Peyer's patch (tissue), 4 donors: ENCODE measurements at regions not wholly inside any gene's neighbourhood (a gene's known extent, or its start where the extent isn't known, plus 50 kb on each side); places are given as distances from the start of the nearest gene placed in this dataset.

ENCODE experiments used
- POLR2A ChIP-seq, 2 donors: fragments of 450-650 bp; IDR thresholded peaks; one replicate each; pipeline ENCODE4 v1.5.1; 2017; ENCODE audit warnings: antibody characterized with exemption in 2 of 2, mild to moderate bottlenecking in 2 of 2, moderate library complexity in 2 of 2
- TF ChIP-seq, protein P1 (sequence below), 6 experiments: fragments of 450-650 bp in 4 of 6; fragments of 200-600 bp in 2 of 6; sonication (generic) in 1 of 6; IDR thresholded peaks; one replicate each; pipeline ENCODE4 v1.5.1; 2017 to 2019; ENCODE audit warnings: antibody characterized with exemption in 6 of 6, mild to moderate bottlenecking in 3 of 6, moderate library complexity in 1 of 6

DNA sequence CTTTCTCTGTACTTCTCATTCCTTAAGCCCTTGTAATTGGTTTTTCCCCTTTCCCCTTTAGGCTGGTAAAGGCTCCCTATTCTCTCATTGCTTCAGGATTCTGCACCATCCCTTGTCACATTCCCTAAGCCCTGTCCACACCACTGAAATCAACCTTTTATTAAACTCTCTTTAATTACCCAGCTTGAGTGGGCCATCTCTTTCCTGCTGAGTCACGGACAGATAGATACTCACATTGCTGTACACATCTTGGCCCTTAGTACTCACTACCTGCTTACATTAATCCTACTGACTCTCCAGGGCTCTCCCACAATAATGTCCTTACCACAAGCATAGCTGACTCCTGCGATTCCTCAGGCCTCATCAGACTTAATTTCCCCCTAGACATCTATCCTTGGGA, 94.0 kb upstream of the PCGF5 start:
- TF ChIP-seq, protein P1, sequence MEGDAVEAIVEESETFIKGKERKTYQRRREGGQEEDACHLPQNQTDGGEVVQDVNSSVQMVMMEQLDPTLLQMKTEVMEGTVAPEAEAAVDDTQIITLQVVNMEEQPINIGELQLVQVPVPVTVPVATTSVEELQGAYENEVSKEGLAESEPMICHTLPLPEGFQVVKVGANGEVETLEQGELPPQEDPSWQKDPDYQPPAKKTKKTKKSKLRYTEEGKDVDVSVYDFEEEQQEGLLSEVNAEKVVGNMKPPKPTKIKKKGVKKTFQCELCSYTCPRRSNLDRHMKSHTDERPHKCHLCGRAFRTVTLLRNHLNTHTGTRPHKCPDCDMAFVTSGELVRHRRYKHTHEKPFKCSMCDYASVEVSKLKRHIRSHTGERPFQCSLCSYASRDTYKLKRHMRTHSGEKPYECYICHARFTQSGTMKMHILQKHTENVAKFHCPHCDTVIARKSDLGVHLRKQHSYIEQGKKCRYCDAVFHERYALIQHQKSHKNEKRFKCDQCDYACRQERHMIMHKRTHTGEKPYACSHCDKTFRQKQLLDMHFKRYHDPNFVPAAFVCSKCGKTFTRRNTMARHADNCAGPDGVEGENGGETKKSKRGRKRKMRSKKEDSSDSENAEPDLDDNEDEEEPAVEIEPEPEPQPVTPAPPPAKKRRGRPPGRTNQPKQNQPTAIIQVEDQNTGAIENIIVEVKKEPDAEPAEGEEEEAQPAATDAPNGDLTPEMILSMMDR (IDR thresholded peaks at IDR 0.05): no peak
- no peak for TF ChIP-seq POLR2A (IDR thresholded peaks at IDR 0.05)
